ENCODE measurements at regions not wholly inside any gene's neighbourhood (a gene's known extent, or its start where the extent isn't known, plus 50 kb on each side); places are given as distances from the start of the nearest gene placed in this dataset.

- TF ChIP-seq CTCF (IDR thresholded peaks at IDR 0.05) (no peak), POLR2AphosphoS5 (IDR thresholded peaks at IDR 0.05) (no peak), EP300 (IDR thresholded peaks at IDR 0.05) (no peak), POLR2A (IDR thresholded peaks at IDR 0.05) (no peak)
Measured at GRCh38 chr7:19533266-19533665, 175.6 kb downstream of the POLR1F start.

All from gastroesophageal sphincter (tissue), 3 donors.